ENCODE measurements at regions not wholly inside any gene's neighbourhood (a gene's known extent, or its start where the extent isn't known, plus 50 kb on each side); places are given as distances from the start of the nearest gene placed in this dataset.

DNA sequence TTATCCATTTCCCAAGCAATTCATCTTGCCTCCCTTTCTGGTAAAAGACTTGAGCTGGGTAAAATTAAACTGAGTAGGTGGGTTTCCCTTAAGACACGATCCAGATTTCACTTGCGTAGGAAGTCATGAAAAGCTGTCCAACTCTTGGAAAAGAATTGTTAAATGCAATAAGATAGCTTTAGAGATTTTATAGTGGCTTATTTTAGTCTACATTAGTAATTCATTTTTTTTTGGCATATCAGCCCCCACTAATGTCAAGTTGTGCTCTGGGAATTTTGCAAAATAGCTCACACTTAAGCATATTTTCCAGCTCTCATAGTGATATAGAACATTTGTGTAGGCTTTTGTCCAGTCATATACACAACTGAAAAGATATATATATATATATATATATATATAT lies 344.7 kb upstream of the FIGN start:
- TF ChIP-seq, protein P1, sequence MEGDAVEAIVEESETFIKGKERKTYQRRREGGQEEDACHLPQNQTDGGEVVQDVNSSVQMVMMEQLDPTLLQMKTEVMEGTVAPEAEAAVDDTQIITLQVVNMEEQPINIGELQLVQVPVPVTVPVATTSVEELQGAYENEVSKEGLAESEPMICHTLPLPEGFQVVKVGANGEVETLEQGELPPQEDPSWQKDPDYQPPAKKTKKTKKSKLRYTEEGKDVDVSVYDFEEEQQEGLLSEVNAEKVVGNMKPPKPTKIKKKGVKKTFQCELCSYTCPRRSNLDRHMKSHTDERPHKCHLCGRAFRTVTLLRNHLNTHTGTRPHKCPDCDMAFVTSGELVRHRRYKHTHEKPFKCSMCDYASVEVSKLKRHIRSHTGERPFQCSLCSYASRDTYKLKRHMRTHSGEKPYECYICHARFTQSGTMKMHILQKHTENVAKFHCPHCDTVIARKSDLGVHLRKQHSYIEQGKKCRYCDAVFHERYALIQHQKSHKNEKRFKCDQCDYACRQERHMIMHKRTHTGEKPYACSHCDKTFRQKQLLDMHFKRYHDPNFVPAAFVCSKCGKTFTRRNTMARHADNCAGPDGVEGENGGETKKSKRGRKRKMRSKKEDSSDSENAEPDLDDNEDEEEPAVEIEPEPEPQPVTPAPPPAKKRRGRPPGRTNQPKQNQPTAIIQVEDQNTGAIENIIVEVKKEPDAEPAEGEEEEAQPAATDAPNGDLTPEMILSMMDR (optimal IDR thresholded peaks at IDR 0.05 in 1 of 3, IDR thresholded peaks at IDR 0.05 in 1 of 3, conservative IDR thresholded peaks at IDR 0.05 in 1 of 3; ENCODE audit: extremely low read depth in 1 of 3, insufficient read depth in 2 of 3, low read length in 3 of 3) = no peak
- no peak for TF ChIP-seq EZH2 (IDR thresholded peaks at IDR 0.05; ENCODE audit: low read length)
